Endometrium (tissue), 2 donors: ENCODE measurements at regions not wholly inside any gene's neighbourhood (a gene's known extent, or its start where the extent isn't known, plus 50 kb on each side); places are given as distances from the start of the nearest gene placed in this dataset.
"Not testable (repeated sequence)": the region's sequence is repeated elsewhere in the genome, so short reads cannot be mapped to it uniquely, and the experiment has no call there.

Source experiments
- FAIRE-seq: peaks from 2 replicates; lab custom pipeline; 2012; peaks lifted over from hg19 to GRCh38; lab: Jason Lieb, UNC
- donor health status: control.
- donor health status: control.

- no peak for FAIRE-seq
Observed at GRCh38 chr3:95775486-95776094, 1038.8 kb upstream of the EPHA6 start.

GRCh38 chr3:95781598-95781997 lies 1032.8 kb upstream of the EPHA6 start:
- no peak for FAIRE-seq

DNA sequence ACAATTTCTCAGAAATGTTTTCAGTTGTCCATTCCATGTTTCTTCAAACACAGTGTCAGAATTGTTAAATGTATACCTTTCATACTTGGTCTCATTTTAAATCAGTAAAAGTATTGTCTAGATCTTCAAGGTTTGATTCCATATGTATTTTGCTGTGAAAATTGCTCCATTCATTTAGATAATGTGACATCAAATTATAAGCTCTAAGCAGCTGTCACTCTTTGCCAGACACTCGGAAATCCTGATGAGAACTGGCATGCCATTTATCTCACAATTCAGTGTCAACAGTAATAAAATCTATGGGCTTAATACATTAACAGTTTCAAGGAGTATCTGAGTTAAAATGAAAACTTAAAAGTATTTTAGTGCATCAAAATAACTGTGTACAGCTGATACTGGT lies 1025.3 kb upstream of the EPHA6 start:
- no peak for FAIRE-seq

DNA sequence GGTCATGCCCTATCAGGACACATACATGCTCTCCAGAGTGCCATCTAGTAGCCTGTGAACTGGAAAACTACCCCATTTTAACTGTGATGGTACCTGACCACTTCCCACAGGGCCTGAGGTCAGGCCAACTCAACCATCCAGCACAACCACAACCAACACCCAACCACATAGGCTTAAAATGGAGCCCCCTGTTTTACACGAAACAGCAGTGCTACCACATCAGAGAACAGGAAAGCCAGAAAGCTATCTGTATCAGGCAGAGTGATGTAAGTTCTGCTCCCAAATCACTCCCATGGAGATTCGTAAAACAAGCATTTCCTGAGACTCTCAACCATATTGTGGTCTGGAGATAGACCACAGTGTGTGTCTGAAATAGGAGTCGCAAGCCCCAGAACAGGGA lies 1017.3 kb upstream of the EPHA6 start:
- no peak for FAIRE-seq

- no peak for FAIRE-seq
Observed at GRCh38 chr3:95798628-95799027, 1015.8 kb upstream of the EPHA6 start.

DNA sequence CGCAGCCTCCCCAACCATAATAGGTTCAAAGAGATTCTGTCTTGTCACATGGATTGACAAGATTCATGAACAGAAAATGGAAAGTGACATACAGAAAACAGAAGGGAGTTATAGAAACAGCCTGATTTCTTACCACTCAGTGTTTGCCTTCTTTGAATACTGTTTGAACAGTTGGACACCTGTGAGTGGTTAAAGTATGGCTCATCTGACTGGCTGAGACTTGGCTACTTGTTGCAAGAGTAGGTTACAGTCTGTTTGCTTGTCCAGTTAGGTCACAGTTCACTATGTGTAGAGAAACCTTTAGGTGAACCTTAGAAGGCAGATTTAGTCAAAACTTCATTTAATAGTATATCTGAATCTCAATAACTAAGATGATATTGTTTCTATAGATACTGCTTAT lies 1003.9 kb upstream of the EPHA6 start:
- FAIRE-seq = no peak

DNA sequence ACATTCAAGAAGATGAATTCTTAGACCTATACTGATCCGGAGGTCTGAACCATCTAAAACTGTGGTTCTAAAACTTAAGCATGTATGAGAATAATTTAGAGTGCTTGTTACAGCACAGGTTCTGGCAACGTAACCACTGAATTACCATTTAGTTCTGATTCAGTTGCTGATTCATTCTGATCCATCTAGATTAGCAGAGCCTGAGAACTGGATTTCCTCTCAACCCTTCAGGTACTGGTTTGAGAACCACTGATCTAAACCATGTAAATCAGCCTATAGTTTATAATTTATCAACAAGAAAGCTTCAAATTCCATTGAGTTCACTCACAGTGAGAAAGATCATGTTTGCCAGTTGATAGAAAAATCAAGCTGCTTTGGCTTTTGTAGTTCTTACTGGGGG lies 1001.1 kb upstream of the EPHA6 start:
- no peak for FAIRE-seq

GRCh38 chr3:95815828-95816227 lies 998.6 kb upstream of the EPHA6 start:
- no peak for FAIRE-seq

- FAIRE-seq = no peak
Observed at GRCh38 chr3:95826419-95826818, 988.0 kb upstream of the EPHA6 start.

- no peak for FAIRE-seq
Observed at GRCh38 chr3:95832146-95832545, 982.2 kb upstream of the EPHA6 start.

DNA sequence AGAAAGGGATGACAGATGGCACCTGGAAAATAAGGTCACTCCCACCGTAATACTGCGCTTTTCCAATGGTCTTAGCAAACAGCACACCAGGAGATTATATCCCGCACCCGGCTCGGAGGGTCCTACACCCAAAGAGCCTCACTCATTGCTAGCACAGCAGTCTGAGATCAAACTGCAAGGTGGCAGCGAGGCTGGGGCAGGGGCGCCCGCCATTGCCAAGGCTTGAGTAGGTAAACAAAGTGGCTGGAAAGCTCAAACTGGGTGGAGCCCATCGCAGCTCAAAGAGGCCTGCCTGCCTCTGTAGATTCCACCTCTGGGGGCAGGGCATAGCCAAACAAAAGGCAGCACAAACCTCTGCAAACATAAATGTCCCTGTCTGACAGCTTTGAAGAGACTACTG lies 953.8 kb upstream of the EPHA6 start:
- FAIRE-seq = not testable (repeated sequence)

DNA sequence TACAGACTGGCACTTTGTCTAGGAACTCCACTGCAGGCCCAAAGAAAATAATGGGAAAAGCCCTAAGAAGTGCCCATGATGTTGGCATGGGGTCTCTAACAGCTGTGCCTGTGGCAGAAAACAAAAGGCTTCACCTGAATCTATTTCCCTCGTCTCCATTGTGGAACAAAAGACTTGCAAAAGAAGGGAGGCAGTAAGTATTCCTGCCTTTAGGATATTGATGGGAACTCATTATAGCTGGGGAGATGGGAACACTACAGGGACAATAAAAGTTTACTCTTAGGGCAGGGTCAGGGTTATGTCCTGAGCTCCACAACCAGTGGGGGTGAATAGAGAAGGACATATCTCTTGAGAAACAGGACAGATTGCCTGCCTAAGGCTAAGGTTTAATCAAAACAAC lies 930.6 kb upstream of the EPHA6 start:
- no peak for FAIRE-seq

DNA sequence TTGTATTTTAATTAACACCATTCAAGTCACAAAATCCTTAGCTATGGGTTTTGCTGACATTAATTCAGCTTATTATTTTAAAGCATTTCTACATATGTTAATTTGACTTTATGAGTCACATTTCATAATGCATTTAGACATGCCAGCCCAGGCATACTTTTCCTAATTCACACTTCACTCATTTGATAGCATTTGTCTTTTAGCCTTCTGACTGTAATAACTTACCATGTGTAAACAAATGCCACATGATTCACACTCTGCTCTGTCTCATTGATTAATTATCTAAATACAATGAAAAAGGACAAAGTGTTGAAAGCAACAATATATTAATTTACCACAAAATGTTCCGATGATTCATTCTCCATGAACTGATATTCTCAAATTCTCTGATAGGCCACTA lies 927.8 kb upstream of the EPHA6 start:
- no peak for FAIRE-seq

- FAIRE-seq = no peak
Observed at GRCh38 chr3:95887114-95887513, 927.3 kb upstream of the EPHA6 start.

GRCh38 chr3:95894820-95895219 lies 919.6 kb upstream of the EPHA6 start:
- FAIRE-seq = no peak

- no peak for FAIRE-seq
Observed at GRCh38 chr3:95899494-95899893, 914.9 kb upstream of the EPHA6 start.

GRCh38 chr3:95899911-95900310 lies 914.5 kb upstream of the EPHA6 start:
- no peak for FAIRE-seq

DNA sequence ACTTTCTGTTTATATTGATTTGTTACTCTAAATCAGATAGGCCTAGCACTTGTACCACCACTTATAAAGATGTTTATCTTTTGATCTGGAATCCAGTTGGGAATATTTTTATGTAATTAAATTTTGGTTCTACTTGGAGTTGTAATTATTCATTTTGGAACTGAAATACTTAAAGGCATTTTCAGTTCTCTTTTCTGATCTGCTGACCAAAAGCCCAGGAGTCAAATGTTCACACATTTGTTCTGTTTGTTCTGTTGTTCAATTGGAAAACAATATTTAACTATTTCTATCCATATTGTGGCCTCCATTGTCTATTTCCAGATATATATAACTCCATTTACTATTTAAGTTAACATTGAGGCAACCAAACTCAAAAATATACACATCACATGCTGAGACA lies 912.4 kb upstream of the EPHA6 start:
- FAIRE-seq = no peak

- FAIRE-seq = peak; percentile 46
Observed at GRCh38 chr3:95905182-95905581, 909.2 kb upstream of the EPHA6 start.

GRCh38 chr3:95911767-95912166 lies 902.6 kb upstream of the EPHA6 start:
- FAIRE-seq = no peak

- no peak for FAIRE-seq
Observed at GRCh38 chr3:95923496-95924210, 890.7 kb upstream of the EPHA6 start.

DNA sequence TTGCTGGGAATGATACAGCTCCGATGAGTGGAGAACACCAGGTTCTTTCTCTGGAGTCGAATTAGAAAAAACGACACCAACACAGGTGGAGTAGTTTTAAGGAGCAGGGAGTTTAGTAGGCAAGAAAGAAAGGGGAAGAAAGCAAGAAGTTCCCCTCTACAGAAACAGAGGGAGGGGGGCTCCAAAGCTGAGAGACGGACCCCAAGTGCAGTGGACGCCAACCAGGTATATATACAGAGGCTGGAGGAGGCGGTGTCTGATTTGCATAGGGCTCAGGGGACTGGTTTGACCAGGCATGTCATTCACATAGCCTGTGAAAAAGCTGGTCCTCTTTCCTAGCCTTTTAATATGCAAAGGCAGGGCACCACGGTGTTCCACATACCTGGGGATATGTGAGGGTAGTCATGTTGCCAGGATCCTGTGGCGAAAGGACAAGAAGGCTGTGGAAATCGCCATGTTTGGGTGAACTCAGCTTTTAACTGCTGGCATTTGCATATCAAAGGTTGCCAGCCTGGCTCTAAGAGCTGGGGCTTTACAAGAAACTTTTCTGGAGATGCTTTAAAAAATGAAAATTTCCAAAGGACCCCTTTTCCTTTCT lies 887.4 kb upstream of the EPHA6 start:
- no peak for FAIRE-seq

GRCh38 chr3:95934181-95934580 lies 880.2 kb upstream of the EPHA6 start:
- peak; percentile 81 for FAIRE-seq
